NCI-H1694 treated with DMSO at 0.1 percent for 48 hours (cell line): ENCODE measurements at regions not wholly inside any gene's neighbourhood (a gene's known extent, or its start where the extent isn't known, plus 50 kb on each side); places are given as distances from the start of the nearest gene placed in this dataset.
"Not testable (repeated sequence)": the region's sequence is repeated elsewhere in the genome, so short reads cannot be mapped to it uniquely, and the experiment has no call there.

Source experiments
- DNase-seq: peaks from one replicate; lab custom pipeline; 2025; lab: John Stamatoyannopoulos, UW

DNA sequence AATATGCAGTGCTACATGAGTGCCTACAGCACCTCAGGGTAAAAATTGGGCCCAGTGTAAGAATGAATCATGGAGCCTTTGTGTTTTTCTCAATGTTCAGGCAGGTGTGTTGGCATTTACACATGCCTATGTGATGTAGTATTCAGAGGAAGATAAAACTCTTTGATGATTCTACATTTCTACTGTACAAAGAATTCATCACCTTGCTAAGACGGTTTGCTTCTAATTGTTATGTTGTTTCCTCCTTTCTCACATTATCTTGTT is 867.3 kb downstream of the TTLL7 start:
- no peak for DNase-seq

DNA sequence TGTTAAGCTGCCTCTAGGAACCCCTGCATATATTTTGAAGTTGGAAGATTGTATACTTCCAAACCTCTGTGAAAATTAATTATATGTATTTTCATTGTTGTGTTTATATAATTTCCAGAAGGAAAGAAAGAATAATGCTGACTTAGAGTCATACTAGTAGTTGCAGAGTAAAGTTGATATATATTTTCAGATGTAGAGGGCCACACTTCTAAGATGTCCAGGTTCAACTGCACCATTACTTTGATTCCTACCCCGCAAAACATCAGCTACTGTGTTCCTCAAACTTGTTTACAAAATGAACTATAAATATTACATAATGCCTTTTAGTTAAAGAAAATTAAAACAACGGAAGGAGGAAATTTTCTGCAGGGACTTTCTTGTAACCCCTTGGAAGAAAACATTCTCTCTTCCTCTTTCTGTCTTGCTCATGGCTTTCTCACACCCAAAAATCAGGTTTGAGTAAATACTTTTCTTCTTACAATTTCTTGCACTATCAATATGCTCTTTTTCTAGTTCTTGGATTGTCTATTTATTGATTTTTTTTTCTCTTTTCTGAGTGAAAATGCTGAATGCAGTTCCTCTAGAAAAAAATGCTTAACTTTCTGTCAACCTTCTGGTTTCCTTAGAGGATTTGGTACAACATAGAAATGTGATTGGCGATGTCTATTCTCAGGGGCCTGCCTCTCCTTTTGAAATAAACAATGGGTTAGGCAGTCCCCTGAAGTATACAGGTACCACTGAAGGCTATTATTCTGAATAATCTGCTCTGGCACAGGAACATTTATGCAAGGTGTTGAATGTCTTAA is 867.8 kb downstream of the TTLL7 start:
- DNase-seq: no peak

GRCh38 chr1:83129107-83129506 is 869.8 kb downstream of the TTLL7 start:
- no peak for DNase-seq

DNA sequence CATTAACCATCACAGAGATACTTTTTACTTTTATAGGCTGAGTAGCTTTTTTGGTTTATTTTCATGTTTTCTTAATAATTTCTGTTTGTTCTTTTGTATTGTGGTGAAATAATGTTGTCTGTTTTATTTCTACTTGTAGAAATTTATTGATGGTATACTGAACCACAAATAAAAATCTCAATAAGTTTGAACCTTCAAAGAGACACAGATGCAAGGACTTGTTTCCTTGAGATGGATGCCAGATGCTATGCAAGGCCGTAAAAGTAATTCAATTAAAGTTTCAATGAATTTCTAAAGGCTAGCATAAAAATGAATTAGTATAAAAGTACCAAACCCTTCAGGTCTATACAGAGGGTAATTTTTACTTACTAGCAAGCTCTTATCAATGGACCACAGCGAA is 873.5 kb downstream of the TTLL7 start:
- DNase-seq: no peak

DNA sequence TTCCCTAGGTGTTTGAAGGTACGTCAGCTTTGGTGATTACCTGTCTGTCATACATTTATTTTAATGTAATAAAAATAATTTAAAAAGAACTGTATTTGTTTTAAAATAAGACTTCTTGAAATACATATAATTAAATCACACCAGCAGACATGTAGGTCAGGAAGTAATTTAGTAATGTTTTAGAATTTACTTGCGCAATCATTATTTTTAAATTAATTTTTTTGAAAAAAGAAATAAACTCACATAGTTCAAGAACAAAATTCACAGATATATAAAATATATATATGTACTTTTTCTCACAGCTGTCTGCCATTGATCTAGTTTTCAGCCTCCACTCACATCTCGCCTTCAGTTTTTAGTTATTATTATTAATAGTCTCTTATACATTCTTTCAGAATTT is 875.9 kb downstream of the TTLL7 start:
- no peak for DNase-seq

DNA sequence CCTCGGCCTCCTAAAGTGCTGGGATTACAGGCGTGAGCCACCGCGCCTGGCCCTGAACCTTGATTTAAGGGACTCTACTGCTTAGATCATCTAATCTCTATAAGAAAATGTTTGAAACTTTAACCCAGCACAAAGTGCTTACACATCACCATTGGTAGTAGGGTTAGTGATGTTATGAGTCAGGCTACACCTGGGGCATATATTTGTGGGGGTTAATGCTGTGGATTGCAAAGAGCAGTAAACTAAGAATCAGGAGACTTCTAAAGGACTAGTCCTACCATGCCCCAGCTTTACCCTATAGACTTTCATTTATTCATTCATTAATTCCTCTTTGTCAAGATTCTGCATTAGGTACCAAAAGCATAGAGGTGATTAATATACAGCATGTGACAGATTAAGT is 880.5 kb downstream of the TTLL7 start:
- DNase-seq: no peak

GRCh38 chr1:83117030-83117429 is 881.9 kb downstream of the TTLL7 start:
- not testable (repeated sequence) for DNase-seq

GRCh38 chr1:83115785-83116184 is 883.1 kb downstream of the TTLL7 start:
- DNase-seq: no peak

DNA sequence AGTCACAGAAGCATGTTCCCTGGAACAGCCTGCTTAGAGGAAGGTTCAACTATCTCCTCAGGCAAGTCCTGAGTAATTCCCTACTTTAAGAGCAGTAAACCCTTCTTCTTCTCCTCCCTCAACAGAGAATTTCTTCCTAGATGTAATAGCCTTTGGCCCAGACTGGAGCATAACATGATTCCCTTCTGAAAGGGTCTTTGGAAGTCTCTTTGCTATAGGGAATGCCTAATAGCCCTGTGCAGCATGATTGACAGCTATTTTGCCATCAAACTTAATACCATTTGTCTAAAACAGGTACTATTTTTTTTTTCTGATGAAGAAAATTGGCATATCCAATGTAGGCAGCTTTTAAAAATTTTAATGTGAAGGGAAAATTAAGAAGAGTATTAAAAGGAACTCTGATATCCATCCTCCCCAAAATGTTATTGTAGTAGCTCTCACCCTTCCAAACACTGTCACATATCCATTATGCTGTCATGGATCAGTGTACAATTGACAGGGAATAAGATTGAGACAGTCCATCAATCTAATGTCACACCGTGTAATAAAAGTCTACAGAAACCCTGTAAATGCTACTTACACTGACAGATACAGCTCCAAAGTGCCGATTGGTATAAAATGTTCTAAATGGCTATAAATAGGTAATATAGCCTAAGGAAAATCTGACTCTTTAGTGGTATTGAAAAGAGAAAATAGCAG is 884.6 kb downstream of the TTLL7 start:
- DNase-seq: no peak

DNA sequence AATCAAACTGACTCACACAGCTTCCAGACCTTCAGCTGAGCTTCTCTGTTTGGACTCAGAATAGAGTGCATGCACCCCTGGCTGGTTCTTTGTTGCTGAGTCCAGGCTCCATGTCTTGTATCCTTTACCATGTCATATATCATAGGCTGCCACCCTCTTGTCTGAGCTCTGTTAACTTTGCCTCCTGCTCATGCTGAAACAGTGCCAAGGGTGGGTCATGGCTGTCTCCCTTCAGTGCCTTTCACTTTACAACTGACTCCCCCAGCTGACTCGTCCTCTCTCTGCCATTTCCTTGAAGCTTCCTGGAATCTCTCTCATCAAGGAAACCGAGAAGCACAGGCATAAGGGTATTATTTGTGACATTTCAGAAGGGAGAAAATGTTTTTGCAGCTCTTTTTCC is 885.3 kb downstream of the TTLL7 start:
- DNase-seq: no peak

- no peak for DNase-seq
Measured at GRCh38 chr1:83112248-83112885, 886.6 kb downstream of the TTLL7 start.

DNA sequence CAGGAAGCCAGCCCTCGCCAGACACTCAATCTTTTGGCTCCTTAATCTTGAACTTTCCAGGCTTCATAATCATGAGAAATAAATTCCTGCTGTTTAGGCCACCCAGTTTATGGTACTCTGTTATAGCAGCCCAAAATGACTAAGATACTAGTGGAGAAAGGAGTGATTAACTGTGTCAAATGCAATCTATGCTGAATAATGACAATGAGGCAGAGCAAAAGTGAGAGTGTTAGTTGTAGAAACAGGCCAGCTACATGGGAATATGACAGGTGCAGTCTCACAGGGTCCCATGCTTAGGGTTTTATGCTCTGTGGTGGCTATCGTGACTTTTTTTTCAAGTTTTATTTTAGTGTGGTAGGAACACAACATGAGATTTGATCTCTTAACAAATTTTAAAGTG is 888.8 kb downstream of the TTLL7 start:
- no peak for DNase-seq

GRCh38 chr1:83109692-83110091 is 889.2 kb downstream of the TTLL7 start:
- no peak for DNase-seq

DNA sequence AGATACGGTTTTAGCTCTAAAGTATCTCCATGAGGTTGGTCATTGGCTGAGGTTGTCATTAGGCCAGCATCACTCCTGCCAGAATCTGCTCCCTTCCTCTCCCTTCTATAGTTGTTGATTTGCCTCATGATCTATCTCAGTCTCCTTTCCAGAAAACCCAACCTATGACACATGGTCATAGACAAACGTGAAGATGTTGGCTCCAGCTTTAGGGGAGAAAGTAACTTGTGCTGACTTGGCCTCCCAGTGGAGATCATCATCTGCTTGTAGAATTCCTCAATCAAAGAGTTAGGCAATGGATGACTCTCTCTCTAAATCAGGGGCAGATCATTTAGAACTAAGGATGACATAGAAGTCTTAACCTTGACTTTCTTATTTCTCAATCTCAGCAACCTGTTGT is 894.4 kb downstream of the TTLL7 start:
- no peak for DNase-seq

DNA sequence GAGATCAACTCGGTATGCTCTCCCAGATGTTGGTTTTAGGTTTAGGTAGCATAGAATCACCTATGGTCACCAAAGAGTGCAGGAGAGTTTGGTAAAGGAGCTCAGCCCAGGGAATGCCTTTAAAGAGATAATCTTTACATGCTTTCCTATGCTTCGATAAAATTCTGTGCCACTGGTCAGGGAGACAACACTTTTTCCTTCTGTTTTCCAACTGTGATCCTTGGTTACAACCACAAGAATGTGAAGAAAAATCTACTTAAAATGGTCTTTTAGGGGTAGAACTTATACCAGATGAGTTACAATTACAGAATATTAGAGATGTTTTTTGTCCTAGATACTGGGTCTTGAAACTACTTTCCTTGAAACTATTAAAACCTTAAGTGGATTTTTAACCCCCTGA is 895.6 kb downstream of the TTLL7 start:
- no peak for DNase-seq

- no peak for DNase-seq
Measured at GRCh38 chr1:83102630-83103071, 896.3 kb downstream of the TTLL7 start.

DNA sequence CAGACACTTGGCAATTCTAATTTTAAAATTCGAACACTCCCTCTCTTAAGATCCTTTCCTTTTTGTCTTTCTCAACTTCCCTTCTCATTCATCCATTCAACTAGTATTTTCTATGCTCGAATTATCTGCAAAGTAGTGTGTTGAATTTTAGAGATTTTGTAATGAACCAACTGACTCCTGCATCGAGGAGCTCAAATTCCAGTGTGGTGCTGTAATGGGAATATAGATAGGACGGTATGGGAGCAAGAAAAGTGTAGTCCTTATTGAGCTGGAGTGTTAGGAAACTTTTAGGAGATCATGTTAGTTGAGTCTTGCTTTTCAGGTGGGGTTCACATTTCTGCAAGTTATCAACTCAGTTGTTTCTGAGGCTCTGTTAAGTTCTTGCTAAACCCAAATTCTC is 897.5 kb downstream of the TTLL7 start:
- DNase-seq: no peak

DNA sequence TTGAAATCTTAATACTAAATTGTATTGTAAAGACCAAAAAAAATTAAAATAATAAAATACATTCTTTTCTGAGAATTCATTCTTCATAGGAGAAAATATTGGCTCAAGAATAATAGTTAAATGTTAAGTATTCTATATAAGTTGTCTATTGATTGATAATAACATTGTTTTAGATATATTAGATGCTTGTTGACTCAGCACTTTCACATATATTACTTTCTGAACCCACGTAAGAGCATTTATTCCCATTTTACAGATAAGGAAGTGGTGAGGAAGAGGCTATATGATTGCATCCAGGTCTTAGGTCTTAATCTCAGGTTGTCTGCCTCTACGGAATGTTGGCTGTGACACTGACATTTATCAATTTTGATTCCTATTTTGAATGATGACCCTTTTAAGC is 898.8 kb downstream of the TTLL7 start:
- no peak for DNase-seq

DNA sequence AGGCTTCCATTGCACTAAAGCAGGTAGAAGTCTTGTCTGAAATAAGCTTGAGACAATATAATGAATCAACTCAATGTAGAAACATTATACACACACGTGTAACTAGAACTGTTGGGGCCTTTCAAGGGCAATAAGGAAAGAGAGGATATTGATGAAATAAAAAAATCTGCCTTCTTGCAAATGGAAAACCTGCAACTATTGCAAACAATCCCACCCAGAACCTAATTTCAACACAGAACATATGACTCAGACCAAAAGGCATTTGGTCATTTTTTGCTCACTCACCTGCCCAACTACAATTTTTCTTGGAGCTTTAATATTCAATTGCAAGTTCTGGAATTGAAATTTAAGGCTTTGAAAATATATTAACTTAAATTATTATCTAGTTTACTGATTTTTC is 900.1 kb downstream of the TTLL7 start:
- DNase-seq: no peak

DNA sequence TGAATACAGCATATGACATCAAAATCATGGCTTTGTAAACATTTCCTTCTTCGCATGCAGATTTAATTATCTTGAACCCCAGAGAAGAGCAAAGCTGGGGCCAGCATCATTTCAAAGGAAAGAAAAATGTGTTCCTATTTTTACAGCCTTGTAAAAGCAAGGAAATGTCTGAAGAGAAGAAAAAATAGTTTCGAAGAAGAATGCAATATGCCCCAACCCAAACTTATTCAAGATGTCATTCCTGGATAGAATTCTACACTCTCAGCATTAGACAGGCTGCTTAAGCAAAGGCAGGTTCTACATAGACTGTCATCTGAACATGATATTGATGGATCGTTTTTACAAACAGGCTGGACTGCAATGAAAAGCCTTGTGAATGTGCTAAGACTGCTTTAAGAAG is 900.8 kb downstream of the TTLL7 start:
- DNase-seq: no peak

DNA sequence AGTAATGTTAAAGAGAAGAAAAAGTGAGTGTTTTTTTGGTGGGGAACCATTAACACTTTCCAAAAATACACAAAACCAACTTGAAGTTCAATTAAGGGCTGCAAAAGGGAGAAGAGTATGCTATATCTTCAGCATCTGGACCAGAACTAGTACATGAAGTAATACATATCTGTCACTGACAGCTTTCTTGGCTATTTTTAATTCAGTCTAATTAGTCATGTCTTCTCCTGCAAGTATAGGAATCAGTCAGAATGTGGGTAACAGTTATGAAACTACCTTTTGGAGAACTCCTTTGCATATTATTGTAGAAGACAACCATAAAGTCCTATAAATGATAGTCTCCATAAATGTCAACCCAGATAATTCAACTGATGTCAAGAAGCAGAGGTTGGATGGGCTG is 901.2 kb downstream of the TTLL7 start:
- DNase-seq: no peak

GRCh38 chr1:83095570-83095969 is 903.4 kb downstream of the TTLL7 start:
- DNase-seq: no peak

- no peak for DNase-seq
Measured at GRCh38 chr1:83090195-83090594, 908.7 kb downstream of the TTLL7 start.

- no peak for DNase-seq
Measured at GRCh38 chr1:83087851-83088250, 911.1 kb downstream of the TTLL7 start.
